ENCODE measurements at regions not wholly inside any gene's neighbourhood (a gene's known extent, or its start where the extent isn't known, plus 50 kb on each side); places are given as distances from the start of the nearest gene placed in this dataset.

- DNase-seq (no peak), ATAC-seq (ENCODE audit: low read depth) (no peak)
- Histone ChIP-seq H4K20me1 (ENCODE audit: control insufficient read depth, insufficient read depth, low read length, poor library complexity, severe bottlenecking) (no peaks in the 10 kb centered on the region), H2AFZ (ENCODE audit: insufficient read depth, low read depth, low read length, poor library complexity, severe bottlenecking) (no peak overlapping the region), H3K4me1 (ENCODE audit: control insufficient read depth in 2 of 2, insufficient read depth in 2 of 2, low read length in 2 of 2) (no peaks in the 10 kb centered on the region), H3K9me3 (ENCODE audit: control extremely low read depth in 1 of 3, control insufficient read depth in 2 of 3, insufficient read depth in 1 of 3, low read length in 2 of 3) (peaks cover 0 to 6% (median 0%) of the 10 kb centered on the region in 3 donors), H3K27me3 (replicated peaks in 1 of 4; ENCODE audit: control extremely low read depth in 1 of 4, control insufficient read depth in 3 of 4, insufficient read depth in 4 of 4, low read length in 3 of 4) (peaks cover 0 to 3% (median 0%) of the 10 kb centered on the region in 4 experiments), H3K4me3 (ENCODE audit: control extremely low read depth in 1 of 5, extremely low read depth in 1 of 5, insufficient read depth in 1 of 5, low read depth in 2 of 5, low read length in 4 of 5) (no peak overlapping the region), H3K27ac (ENCODE audit: low read length in 2 of 2) (no peak overlapping the region), H3K36me3 (replicated peaks in 1 of 2; ENCODE audit: control extremely low read depth in 1 of 2, control insufficient read depth in 1 of 2, extremely low read depth in 1 of 2, insufficient read depth in 2 of 2, low read length in 1 of 2) (no peaks in the 10 kb centered on the region), H3K4me2 (replicated peaks; ENCODE audit: low read depth, low read length, poor library complexity, severe bottlenecking) (no peak overlapping the region), H3K79me2 (ENCODE audit: control insufficient read depth, insufficient read depth, low read length) (no peaks in the 10 kb centered on the region), H3K9ac (ENCODE audit: low read length) (no peak overlapping the region)
- intact Hi-C loops (cut with micrococcal nuclease) = no loop called here
- Mint-ChIP-seq H3K9me3 (ENCODE audit: insufficient read depth) (no peaks in the 10 kb centered on the region), H3K4me3 (no peak overlapping the region), H3K27ac (no peak overlapping the region), H3K27me3 (peaks cover 9% of the 10 kb centered on the region), H3K4me1 (no peaks in the 10 kb centered on the region)
- TF ChIP-seq, protein P1, sequence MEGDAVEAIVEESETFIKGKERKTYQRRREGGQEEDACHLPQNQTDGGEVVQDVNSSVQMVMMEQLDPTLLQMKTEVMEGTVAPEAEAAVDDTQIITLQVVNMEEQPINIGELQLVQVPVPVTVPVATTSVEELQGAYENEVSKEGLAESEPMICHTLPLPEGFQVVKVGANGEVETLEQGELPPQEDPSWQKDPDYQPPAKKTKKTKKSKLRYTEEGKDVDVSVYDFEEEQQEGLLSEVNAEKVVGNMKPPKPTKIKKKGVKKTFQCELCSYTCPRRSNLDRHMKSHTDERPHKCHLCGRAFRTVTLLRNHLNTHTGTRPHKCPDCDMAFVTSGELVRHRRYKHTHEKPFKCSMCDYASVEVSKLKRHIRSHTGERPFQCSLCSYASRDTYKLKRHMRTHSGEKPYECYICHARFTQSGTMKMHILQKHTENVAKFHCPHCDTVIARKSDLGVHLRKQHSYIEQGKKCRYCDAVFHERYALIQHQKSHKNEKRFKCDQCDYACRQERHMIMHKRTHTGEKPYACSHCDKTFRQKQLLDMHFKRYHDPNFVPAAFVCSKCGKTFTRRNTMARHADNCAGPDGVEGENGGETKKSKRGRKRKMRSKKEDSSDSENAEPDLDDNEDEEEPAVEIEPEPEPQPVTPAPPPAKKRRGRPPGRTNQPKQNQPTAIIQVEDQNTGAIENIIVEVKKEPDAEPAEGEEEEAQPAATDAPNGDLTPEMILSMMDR (IDR thresholded peaks at IDR 0.05) = no peak
- no peak for TF ChIP-seq EZH2 (IDR thresholded peaks at IDR 0.05; ENCODE audit: borderline replicate concordance, insufficient read depth, low read depth, low read length, poor library complexity, severe bottlenecking)
- 95% methylated on average over 2 of the region's 3 CpGs for WGBS (ENCODE audit: insufficient coverage)
- ChIA-PET CTCF (no interaction called here), POLR2A (no interaction called here)
Observed at GRCh38 chr21:26698416-26698815, 125.3 kb upstream of the CYYR1 start.

GRCh38 chr21:26691416-26691815 is 118.3 kb upstream of the CYYR1 start:
- no peak for DNase-seq
- H3K4me2 ChIP-seq (replicated peaks; ENCODE audit: low read depth, low read length, poor library complexity, severe bottlenecking) = no peak overlapping the region
- H3K9ac ChIP-seq (ENCODE audit: low read length) = no peak overlapping the region
- WGBS (ENCODE audit: insufficient coverage) = no CpG with 5 or more reads among the region's 2 CpGs
- Mint-ChIP-seq H3K27ac (no peak overlapping the region), H3K4me3 (no peak overlapping the region), H3K9me3 (ENCODE audit: insufficient read depth) (peaks cover 3% of the 10 kb centered on the region), H3K4me1 (peaks cover under 1% of the 10 kb centered on the region), H3K27me3 (peaks cover 5% of the 10 kb centered on the region)
- H3K4me1 ChIP-seq (ENCODE audit: control insufficient read depth in 2 of 2, insufficient read depth in 2 of 2, low read length in 2 of 2) = peaks cover 0 to under 1% of the 10 kb centered on the region in 2 donors
- ATAC-seq (ENCODE audit: low read depth) = no peak
- H3K79me2 ChIP-seq (ENCODE audit: control insufficient read depth, insufficient read depth, low read length) = no peaks in the 10 kb centered on the region
- peaks cover 0 to 3% (median 1%) of the 10 kb centered on the region in 4 experiments for H3K27me3 ChIP-seq (replicated peaks in 1 of 4; ENCODE audit: control extremely low read depth in 1 of 4, control insufficient read depth in 3 of 4, insufficient read depth in 4 of 4, low read length in 3 of 4)
- H2AFZ ChIP-seq (ENCODE audit: insufficient read depth, low read depth, low read length, poor library complexity, severe bottlenecking) = no peak overlapping the region
- no peaks in the 10 kb centered on the region for H3K36me3 ChIP-seq (replicated peaks in 1 of 2; ENCODE audit: control extremely low read depth in 1 of 2, control insufficient read depth in 1 of 2, extremely low read depth in 1 of 2, insufficient read depth in 2 of 2, low read length in 1 of 2)
- ChIA-PET POLR2A (no interaction called here), CTCF (no interaction called here)
- TF ChIP-seq EZH2 (IDR thresholded peaks at IDR 0.05; ENCODE audit: borderline replicate concordance, insufficient read depth, low read depth, low read length, poor library complexity, severe bottlenecking) = no peak
- TF ChIP-seq, protein P1 (IDR thresholded peaks at IDR 0.05) = no peak
- peaks cover 5 to 9% (median 7%) of the 10 kb centered on the region in 3 donors for H3K9me3 ChIP-seq (ENCODE audit: control extremely low read depth in 1 of 3, control insufficient read depth in 2 of 3, insufficient read depth in 1 of 3, low read length in 2 of 3)
- no peak overlapping the region for H3K27ac ChIP-seq (ENCODE audit: low read length in 2 of 2)
- intact Hi-C loops (cut with micrococcal nuclease) = no loop called here
- no peaks in the 10 kb centered on the region for H4K20me1 ChIP-seq (ENCODE audit: control insufficient read depth, insufficient read depth, low read length, poor library complexity, severe bottlenecking)
- H3K4me3 ChIP-seq (ENCODE audit: control extremely low read depth in 1 of 5, extremely low read depth in 1 of 5, insufficient read depth in 1 of 5, low read depth in 2 of 5, low read length in 4 of 5) = no peak overlapping the region

Measured in B cell (primary cell).